ENCODE measurements at regions not wholly inside any gene's neighbourhood (a gene's known extent, or its start where the extent isn't known, plus 50 kb on each side); places are given as distances from the start of the nearest gene placed in this dataset.

- TF ChIP-seq USF1 (CRISPR knock-in tag; IDR thresholded peaks at IDR 0.05) (no peak), NR2C2 (CRISPR knock-in tag; IDR thresholded peaks at IDR 0.05) (no peak), NFYB (CRISPR knock-in tag; conservative IDR thresholded peaks at IDR 0.05; ENCODE audit: low read depth) (no peak), CBFB (CRISPR knock-in tag; IDR thresholded peaks at IDR 0.05; ENCODE audit: low read depth) (no peak), TEAD4 (CRISPR knock-in tag; IDR thresholded peaks at IDR 0.05) (no peak), ZNF121 (CRISPR knock-in tag; IDR thresholded peaks at IDR 0.05) (no peak)
- TF ChIP-seq, protein P1, sequence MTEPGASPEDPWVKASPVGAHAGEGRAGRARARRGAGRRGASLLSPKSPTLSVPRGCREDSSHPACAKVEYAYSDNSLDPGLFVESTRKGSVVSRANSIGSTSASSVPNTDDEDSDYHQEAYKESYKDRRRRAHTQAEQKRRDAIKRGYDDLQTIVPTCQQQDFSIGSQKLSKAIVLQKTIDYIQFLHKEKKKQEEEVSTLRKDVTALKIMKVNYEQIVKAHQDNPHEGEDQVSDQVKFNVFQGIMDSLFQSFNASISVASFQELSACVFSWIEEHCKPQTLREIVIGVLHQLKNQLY (CRISPR knock-in tag; IDR thresholded peaks at IDR 0.05): no peak
- TF ChIP-seq, protein P2, sequence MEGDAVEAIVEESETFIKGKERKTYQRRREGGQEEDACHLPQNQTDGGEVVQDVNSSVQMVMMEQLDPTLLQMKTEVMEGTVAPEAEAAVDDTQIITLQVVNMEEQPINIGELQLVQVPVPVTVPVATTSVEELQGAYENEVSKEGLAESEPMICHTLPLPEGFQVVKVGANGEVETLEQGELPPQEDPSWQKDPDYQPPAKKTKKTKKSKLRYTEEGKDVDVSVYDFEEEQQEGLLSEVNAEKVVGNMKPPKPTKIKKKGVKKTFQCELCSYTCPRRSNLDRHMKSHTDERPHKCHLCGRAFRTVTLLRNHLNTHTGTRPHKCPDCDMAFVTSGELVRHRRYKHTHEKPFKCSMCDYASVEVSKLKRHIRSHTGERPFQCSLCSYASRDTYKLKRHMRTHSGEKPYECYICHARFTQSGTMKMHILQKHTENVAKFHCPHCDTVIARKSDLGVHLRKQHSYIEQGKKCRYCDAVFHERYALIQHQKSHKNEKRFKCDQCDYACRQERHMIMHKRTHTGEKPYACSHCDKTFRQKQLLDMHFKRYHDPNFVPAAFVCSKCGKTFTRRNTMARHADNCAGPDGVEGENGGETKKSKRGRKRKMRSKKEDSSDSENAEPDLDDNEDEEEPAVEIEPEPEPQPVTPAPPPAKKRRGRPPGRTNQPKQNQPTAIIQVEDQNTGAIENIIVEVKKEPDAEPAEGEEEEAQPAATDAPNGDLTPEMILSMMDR (IDR thresholded peaks at IDR 0.05): no peak
- TF ChIP-seq, protein P3, sequence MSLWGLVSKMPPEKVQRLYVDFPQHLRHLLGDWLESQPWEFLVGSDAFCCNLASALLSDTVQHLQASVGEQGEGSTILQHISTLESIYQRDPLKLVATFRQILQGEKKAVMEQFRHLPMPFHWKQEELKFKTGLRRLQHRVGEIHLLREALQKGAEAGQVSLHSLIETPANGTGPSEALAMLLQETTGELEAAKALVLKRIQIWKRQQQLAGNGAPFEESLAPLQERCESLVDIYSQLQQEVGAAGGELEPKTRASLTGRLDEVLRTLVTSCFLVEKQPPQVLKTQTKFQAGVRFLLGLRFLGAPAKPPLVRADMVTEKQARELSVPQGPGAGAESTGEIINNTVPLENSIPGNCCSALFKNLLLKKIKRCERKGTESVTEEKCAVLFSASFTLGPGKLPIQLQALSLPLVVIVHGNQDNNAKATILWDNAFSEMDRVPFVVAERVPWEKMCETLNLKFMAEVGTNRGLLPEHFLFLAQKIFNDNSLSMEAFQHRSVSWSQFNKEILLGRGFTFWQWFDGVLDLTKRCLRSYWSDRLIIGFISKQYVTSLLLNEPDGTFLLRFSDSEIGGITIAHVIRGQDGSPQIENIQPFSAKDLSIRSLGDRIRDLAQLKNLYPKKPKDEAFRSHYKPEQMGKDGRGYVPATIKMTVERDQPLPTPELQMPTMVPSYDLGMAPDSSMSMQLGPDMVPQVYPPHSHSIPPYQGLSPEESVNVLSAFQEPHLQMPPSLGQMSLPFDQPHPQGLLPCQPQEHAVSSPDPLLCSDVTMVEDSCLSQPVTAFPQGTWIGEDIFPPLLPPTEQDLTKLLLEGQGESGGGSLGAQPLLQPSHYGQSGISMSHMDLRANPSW (CRISPR knock-in tag; conservative IDR thresholded peaks at IDR 0.05; ENCODE audit: low read depth): no peak
- TF ChIP-seq, protein P4, sequence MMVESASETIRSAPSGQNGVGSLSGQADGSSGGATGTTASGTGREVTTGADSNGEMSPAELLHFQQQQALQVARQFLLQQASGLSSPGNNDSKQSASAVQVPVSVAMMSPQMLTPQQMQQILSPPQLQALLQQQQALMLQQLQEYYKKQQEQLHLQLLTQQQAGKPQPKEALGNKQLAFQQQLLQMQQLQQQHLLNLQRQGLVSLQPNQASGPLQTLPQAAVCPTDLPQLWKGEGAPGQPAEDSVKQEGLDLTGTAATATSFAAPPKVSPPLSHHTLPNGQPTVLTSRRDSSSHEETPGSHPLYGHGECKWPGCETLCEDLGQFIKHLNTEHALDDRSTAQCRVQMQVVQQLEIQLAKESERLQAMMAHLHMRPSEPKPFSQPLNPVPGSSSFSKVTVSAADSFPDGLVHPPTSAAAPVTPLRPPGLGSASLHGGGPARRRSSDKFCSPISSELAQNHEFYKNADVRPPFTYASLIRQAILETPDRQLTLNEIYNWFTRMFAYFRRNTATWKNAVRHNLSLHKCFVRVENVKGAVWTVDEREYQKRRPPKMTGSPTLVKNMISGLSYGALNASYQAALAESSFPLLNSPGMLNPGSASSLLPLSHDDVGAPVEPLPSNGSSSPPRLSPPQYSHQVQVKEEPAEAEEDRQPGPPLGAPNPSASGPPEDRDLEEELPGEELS (CRISPR knock-in tag; IDR thresholded peaks at IDR 0.05): no peak
- TF ChIP-seq, protein P5, sequence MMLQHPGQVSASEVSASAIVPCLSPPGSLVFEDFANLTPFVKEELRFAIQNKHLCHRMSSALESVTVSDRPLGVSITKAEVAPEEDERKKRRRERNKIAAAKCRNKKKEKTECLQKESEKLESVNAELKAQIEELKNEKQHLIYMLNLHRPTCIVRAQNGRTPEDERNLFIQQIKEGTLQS (CRISPR knock-in tag; conservative IDR thresholded peaks at IDR 0.05): no peak
These were observed 216.6 kb upstream of the HS3ST5 start for GRCh38 chr6:114559419-114559818.
